ENCODE measurements at regions not wholly inside any gene's neighbourhood (a gene's known extent, or its start where the extent isn't known, plus 50 kb on each side); places are given as distances from the start of the nearest gene placed in this dataset.

DNA sequence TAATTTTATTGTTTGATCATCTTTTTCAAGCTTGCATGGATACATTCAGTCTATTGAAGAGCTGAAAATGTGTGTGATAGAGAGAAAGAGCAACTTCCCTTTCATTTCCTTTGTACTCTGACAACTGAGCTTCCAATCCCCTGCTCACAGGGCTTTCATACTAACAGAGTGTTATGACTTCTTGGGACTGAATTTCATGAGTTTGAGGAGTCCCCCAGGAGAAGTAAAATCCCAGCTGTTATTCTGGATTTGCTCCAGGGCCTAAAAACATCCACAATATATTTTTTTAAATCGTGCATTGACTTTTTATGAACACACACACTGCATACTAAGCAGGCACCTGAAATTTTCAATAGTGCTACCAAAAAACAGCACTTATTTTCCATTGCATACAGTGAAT is 195.8 kb upstream of the CAND1 start:
- intact Hi-C loops (cut with DNase I), result no loop called here
- Histone ChIP-seq H3K4me1 (no peaks in the 10 kb centered on the region), H3K4me3 (no peak overlapping the region), H3K9me3 (no peaks in the 10 kb centered on the region), H3K27ac (no peak overlapping the region), H3K36me3 (no peaks in the 10 kb centered on the region), H3K9ac (ENCODE audit: low read depth in 2 of 2, low read length in 2 of 2) (no peak overlapping the region), H3K27me3 (no peaks in the 10 kb centered on the region)
- TF ChIP-seq, protein P1, sequence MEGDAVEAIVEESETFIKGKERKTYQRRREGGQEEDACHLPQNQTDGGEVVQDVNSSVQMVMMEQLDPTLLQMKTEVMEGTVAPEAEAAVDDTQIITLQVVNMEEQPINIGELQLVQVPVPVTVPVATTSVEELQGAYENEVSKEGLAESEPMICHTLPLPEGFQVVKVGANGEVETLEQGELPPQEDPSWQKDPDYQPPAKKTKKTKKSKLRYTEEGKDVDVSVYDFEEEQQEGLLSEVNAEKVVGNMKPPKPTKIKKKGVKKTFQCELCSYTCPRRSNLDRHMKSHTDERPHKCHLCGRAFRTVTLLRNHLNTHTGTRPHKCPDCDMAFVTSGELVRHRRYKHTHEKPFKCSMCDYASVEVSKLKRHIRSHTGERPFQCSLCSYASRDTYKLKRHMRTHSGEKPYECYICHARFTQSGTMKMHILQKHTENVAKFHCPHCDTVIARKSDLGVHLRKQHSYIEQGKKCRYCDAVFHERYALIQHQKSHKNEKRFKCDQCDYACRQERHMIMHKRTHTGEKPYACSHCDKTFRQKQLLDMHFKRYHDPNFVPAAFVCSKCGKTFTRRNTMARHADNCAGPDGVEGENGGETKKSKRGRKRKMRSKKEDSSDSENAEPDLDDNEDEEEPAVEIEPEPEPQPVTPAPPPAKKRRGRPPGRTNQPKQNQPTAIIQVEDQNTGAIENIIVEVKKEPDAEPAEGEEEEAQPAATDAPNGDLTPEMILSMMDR (IDR thresholded peaks at IDR 0.05), result no peak
- DNase-seq, result no peak

DNA sequence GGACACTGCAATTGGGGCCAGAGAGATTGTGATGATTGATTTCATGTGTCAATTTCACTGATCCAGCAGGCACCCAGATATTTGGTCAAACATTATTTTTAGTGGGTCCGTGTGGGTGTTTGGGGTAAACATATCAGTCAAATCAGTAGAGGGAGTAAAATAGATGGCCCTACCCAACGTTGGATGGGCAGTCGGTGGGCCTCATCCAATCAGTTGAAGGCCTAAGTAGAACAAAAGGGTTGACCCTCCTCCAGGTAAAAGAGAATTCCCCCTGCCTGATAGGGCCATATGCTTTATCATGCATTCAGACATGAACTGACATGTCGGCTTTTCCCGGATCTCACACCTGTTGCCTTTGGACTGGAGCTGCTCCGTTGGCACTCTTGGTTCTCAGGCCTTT is 195.1 kb upstream of the CAND1 start:
- TF ChIP-seq, protein P1 (IDR thresholded peaks at IDR 0.05), result no peak
- intact Hi-C loops (cut with DNase I), result no loop called here
- Histone ChIP-seq H3K9ac (ENCODE audit: low read depth in 2 of 2, low read length in 2 of 2) (no peak overlapping the region), H3K27ac (no peak overlapping the region), H3K36me3 (no peaks in the 10 kb centered on the region), H3K9me3 (no peaks in the 10 kb centered on the region), H3K4me1 (no peaks in the 10 kb centered on the region), H3K27me3 (no peaks in the 10 kb centered on the region), H3K4me3 (no peak overlapping the region)
- no peak for DNase-seq

DNA sequence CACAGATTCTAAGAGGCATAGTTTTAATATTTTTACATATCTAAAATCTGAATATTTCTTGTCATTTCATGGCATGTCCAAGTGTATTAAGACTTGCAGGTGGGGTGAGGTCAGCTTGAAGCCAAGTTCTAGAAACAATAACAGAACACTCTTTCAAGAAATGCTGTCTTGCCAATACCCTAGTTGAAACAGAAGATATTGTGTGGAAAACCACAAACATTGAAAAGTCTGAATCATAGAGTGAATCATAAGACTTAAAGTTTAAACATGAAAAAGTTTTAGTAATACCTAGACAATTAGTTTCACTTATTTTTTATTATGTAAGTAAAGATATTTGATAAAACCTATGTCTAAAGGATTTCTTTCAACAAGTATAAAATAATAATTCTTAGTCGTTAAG is 191.5 kb upstream of the CAND1 start:
- Histone ChIP-seq H3K9ac (ENCODE audit: low read depth in 2 of 2, low read length in 2 of 2) (no peak overlapping the region), H3K27me3 (no peaks in the 10 kb centered on the region), H3K4me1 (no peaks in the 10 kb centered on the region), H3K9me3 (no peaks in the 10 kb centered on the region), H3K4me3 (no peak overlapping the region), H3K27ac (no peak overlapping the region), H3K36me3 (no peaks in the 10 kb centered on the region)
- TF ChIP-seq, protein P1 (IDR thresholded peaks at IDR 0.05), result no peak
- DNase-seq, result no peak
- intact Hi-C loops (cut with DNase I), result no loop called here

DNA sequence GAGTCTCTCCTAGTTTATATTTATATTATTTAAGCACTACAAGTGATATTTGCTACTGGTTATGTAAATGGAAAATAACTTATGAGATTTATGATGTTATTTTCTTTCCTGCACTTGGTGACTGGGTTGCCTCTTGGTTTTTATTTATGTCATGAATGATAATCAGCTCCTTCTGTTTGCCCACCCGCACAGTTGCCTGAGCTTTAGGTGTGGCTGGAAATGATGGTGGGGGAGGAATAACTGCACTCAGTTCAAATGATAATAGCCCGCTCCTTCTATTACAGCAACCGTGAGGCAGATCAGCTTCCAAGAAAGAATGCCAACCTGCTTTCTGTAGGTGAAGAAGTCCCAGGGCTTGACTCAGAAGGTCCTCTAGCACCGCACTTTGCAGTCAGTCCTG is 190.2 kb upstream of the CAND1 start:
- Histone ChIP-seq H3K4me1 (no peaks in the 10 kb centered on the region), H3K9ac (ENCODE audit: low read depth in 2 of 2, low read length in 2 of 2) (no peak overlapping the region), H3K27me3 (no peaks in the 10 kb centered on the region), H3K36me3 (no peaks in the 10 kb centered on the region), H3K27ac (no peak overlapping the region), H3K9me3 (no peaks in the 10 kb centered on the region), H3K4me3 (no peak overlapping the region)
- intact Hi-C loops (cut with DNase I), result no loop called here
- no peak for DNase-seq
- TF ChIP-seq, protein P1 (IDR thresholded peaks at IDR 0.05), result no peak

DNA sequence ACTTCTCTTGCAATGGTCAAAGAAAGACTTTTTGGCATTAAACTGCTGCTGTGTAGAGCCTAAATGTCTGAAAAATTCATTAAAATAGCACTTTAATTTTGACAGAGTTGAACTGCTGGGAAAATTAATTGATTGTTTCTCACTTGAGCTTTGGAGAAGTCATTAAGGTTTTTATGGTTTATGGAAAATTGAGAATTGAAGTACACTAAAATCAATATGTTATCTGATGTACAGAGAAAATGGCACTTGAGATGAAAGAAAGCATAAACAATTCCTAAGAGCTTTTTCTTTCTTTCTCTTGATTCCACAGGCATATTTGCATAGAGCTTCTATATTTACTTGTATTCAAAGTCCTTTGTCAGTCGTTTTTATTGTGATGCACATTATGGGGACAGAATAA is 188.5 kb upstream of the CAND1 start:
- H3K4me1 ChIP-seq, result no peaks in the 10 kb centered on the region
- H3K4me3 ChIP-seq, result no peak overlapping the region
- no peak for DNase-seq
- intact Hi-C loops (cut with DNase I), result no loop called here
- no peak overlapping the region for H3K27ac ChIP-seq
- no peaks in the 10 kb centered on the region for H3K9me3 ChIP-seq
- H3K27me3 ChIP-seq, result no peaks in the 10 kb centered on the region
- no peaks in the 10 kb centered on the region for H3K36me3 ChIP-seq
- TF ChIP-seq, protein P1 (IDR thresholded peaks at IDR 0.05), result no peak
- H3K9ac ChIP-seq (ENCODE audit: low read depth in 2 of 2, low read length in 2 of 2), result no peak overlapping the region

DNA sequence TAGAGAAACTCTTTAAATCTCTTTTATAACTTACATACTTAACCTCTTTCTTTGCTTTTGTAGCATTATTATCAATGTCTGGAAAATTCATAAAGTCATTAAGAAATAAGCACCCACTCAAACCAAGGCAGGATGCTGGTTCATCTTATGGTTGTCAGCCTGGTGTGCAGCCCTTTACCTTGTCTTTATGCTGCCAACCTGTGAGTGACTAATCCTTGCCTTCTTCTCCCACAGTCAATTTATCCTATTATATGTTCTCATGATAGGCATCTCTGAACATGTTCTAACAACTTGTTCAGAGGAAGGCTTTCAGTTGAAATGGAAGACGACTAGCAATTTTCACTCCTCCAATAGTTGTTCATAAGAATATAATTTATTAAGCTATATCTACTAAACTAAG is 186.9 kb upstream of the CAND1 start:
- H3K9me3 ChIP-seq, result no peaks in the 10 kb centered on the region
- H3K27me3 ChIP-seq, result no peaks in the 10 kb centered on the region
- intact Hi-C loops (cut with DNase I), result no loop called here
- H3K36me3 ChIP-seq, result no peaks in the 10 kb centered on the region
- DNase-seq, result no peak
- H3K4me1 ChIP-seq, result no peaks in the 10 kb centered on the region
- TF ChIP-seq, protein P1 (IDR thresholded peaks at IDR 0.05), result no peak
- no peak overlapping the region for H3K27ac ChIP-seq
- H3K9ac ChIP-seq (ENCODE audit: low read depth in 2 of 2, low read length in 2 of 2), result no peak overlapping the region
- H3K4me3 ChIP-seq, result no peak overlapping the region
